ENCODE measurements at regions not wholly inside any gene's neighbourhood (a gene's known extent, or its start where the extent isn't known, plus 50 kb on each side); places are given as distances from the start of the nearest gene placed in this dataset.

- DNase-seq: no peak
Measured at GRCh38 chr12:63226792-63227463, 75.9 kb upstream of the AVPR1A start.

GRCh38 chr12:63224396-63224795 is 73.4 kb upstream of the AVPR1A start:
- DNase-seq: no peak

- no peak for DNase-seq
Measured at GRCh38 chr12:63223128-63223527, 72.1 kb upstream of the AVPR1A start.

GRCh38 chr12:63222582-63222981 is 71.6 kb upstream of the AVPR1A start:
- no peak for DNase-seq

GRCh38 chr12:63220921-63221320 is 69.9 kb upstream of the AVPR1A start:
- no peak for DNase-seq

- DNase-seq: no peak
Measured at GRCh38 chr12:63212316-63212715, 61.3 kb upstream of the AVPR1A start.

- no peak for DNase-seq
Measured at GRCh38 chr12:63208956-63209355, 58.0 kb upstream of the AVPR1A start.

GRCh38 chr12:63206909-63207308 is 55.9 kb upstream of the AVPR1A start:
- DNase-seq: peak in 2 of 3 experiments; percentile 20 to 75

- peak in 1 of 3 experiments; percentile 75 for DNase-seq
Measured at GRCh38 chr12:63206494-63206893, 55.5 kb upstream of the AVPR1A start.

Data from NCI-H1417 (cell line).